ENCODE measurements at regions not wholly inside any gene's neighbourhood (a gene's known extent, or its start where the extent isn't known, plus 50 kb on each side); places are given as distances from the start of the nearest gene placed in this dataset.
"Not testable (repeated sequence)": the region's sequence is repeated elsewhere in the genome, so short reads cannot be mapped to it uniquely, and the experiment has no call there.

- H4K20me1 ChIP-seq (ENCODE audit: insufficient read depth); H3K27me3 ChIP-seq (ENCODE audit: insufficient read depth, low read depth, low read length); H3K36me3 ChIP-seq (ENCODE audit: insufficient read depth, low read length); H3K27ac ChIP-seq (ENCODE audit: low read length); H3K9me2 ChIP-seq (ENCODE audit: insufficient read depth, low read length); H3K4me3 ChIP-seq (ENCODE audit: low read length); H3K9ac ChIP-seq (ENCODE audit: low read length); H3K9me3 ChIP-seq (ENCODE audit: low read length); H3F3A ChIP-seq (ENCODE audit: insufficient read depth, low read length, poor library complexity, severe bottlenecking); H3K4me2 ChIP-seq (ENCODE audit: low read length); H3K79me2 ChIP-seq (replicated peaks; ENCODE audit: insufficient read depth, low read length); H2AFZ ChIP-seq (ENCODE audit: low read depth, low read length): not testable (repeated sequence)
These were observed 113.4 kb downstream of the XPNPEP1 start for GRCh38 chr10:109809954-109810353.

- H3K4me3 ChIP-seq (ENCODE audit: low read length); H3K27ac ChIP-seq (ENCODE audit: low read length); H3K4me2 ChIP-seq (ENCODE audit: low read length); H3K9me2 ChIP-seq (ENCODE audit: insufficient read depth, low read length); H3K9ac ChIP-seq (ENCODE audit: low read length); H3F3A ChIP-seq (ENCODE audit: insufficient read depth, low read length, poor library complexity, severe bottlenecking); H3K36me3 ChIP-seq (ENCODE audit: insufficient read depth, low read length); H4K20me1 ChIP-seq (ENCODE audit: insufficient read depth); H2AFZ ChIP-seq (ENCODE audit: low read depth, low read length); H3K27me3 ChIP-seq (ENCODE audit: insufficient read depth, low read depth, low read length); H3K9me3 ChIP-seq (ENCODE audit: low read length); H3K79me2 ChIP-seq (replicated peaks; ENCODE audit: insufficient read depth, low read length): not testable (repeated sequence)
These were observed 122.1 kb downstream of the XPNPEP1 start for GRCh38 chr10:109801191-109801590.

GRCh38 chr10:109790647-109791046 lies 132.7 kb downstream of the XPNPEP1 start:
- Histone ChIP-seq H3K4me3 (ENCODE audit: low read length) (no peak overlapping the region), H2AFZ (ENCODE audit: low read depth, low read length) (no peak overlapping the region), H3K36me3 (ENCODE audit: insufficient read depth, low read length) (no peaks in the 10 kb centered on the region), H3K27me3 (ENCODE audit: insufficient read depth, low read depth, low read length) (no peaks in the 10 kb centered on the region), H3K79me2 (replicated peaks; ENCODE audit: insufficient read depth, low read length) (no peaks in the 10 kb centered on the region), H3K9ac (ENCODE audit: low read length) (no peak overlapping the region), H4K20me1 (ENCODE audit: insufficient read depth) (no peaks in the 10 kb centered on the region), H3K27ac (ENCODE audit: low read length) (no peak overlapping the region), H3F3A (ENCODE audit: insufficient read depth, low read length, poor library complexity, severe bottlenecking) (no peaks in the 10 kb centered on the region), H3K9me2 (ENCODE audit: insufficient read depth, low read length) (no peaks in the 10 kb centered on the region), H3K9me3 (ENCODE audit: low read length) (no peaks in the 10 kb centered on the region), H3K4me2 (ENCODE audit: low read length) (no peak overlapping the region)
- TF ChIP-seq EP300 (conservative IDR thresholded peaks at IDR 0.05; ENCODE audit: poor library complexity, severe bottlenecking): no peak
- no peak for TF ChIP-seq REST (IDR thresholded peaks at IDR 0.05; ENCODE audit: borderline replicate concordance)
- no peak for TF ChIP-seq EZH2 (IDR thresholded peaks at IDR 0.05; ENCODE audit: borderline replicate concordance, insufficient read depth, low read length, poor library complexity, severe bottlenecking)
- TF ChIP-seq SMC3 (conservative IDR thresholded peaks at IDR 0.05; ENCODE audit: poor library complexity): no peak
- TF ChIP-seq CTCF (IDR thresholded peaks at IDR 0.05; ENCODE audit: poor library complexity, severe bottlenecking): no peak
- TF ChIP-seq POLR2AphosphoS5 (IDR thresholded peaks at IDR 0.05): no peak
- no peak for TF ChIP-seq RAD21 (conservative IDR thresholded peaks at IDR 0.05)
- TF ChIP-seq MXI1 (conservative IDR thresholded peaks at IDR 0.05; ENCODE audit: poor library complexity, severe bottlenecking): no peak
- TF ChIP-seq TAF1 (IDR thresholded peaks at IDR 0.05; ENCODE audit: low read depth): no peak
